Mononuclear cell (primary cell): ENCODE measurements at regions not wholly inside any gene's neighbourhood (a gene's known extent, or its start where the extent isn't known, plus 50 kb on each side); places are given as distances from the start of the nearest gene placed in this dataset.

Experiments used
- H3K27me3 ChIP-seq: 2 replicates; pipeline ENCODE4 v1.6.0; 2011; ENCODE audit warnings: low read length, control low read depth; ENCODE audit not compliant: insufficient read depth
- H3K4me1 ChIP-seq: 2 replicates; pipeline ENCODE4 v1.5.1; 2011; ENCODE audit warnings: mild to moderate bottlenecking, low read length, control low read depth; ENCODE audit not compliant: insufficient read depth
- H3K4me3 ChIP-seq: 2 replicates; pipeline ENCODE4 v1.5.1; 2011; ENCODE audit warnings: mild to moderate bottlenecking, low read length, moderate library complexity
- H3K9me3 ChIP-seq: 2 replicates; pipeline ENCODE4 v1.5.1; 2011; ENCODE audit warnings: low read depth, mild to moderate bottlenecking, control low read depth, low read length

DNA sequence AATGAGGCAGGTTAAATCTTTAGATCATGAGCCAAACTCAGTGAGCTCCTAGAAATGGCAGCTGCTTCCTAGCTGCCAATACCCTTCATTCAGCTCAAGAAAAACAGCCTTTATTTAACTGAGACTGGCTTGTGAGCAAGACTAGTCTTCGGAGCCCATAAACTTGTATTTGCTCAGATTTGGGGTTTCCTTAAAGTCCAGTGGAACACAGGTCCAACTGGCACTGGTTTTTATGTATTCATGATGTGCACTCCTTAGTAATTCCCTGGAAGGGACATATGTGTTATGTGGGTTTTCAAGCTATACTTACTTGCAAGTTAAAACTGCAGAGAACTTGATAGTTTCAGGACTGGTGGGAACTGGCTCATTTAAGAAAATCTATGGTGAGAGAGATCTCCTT is 380.1 kb upstream of the TMEM132C start:
- H3K4me1 ChIP-seq = no peaks in the 10 kb centered on the region
- H3K9me3 ChIP-seq = no peaks in the 10 kb centered on the region
- H3K4me3 ChIP-seq = no peak overlapping the region
- H3K27me3 ChIP-seq = no peaks in the 10 kb centered on the region

DNA sequence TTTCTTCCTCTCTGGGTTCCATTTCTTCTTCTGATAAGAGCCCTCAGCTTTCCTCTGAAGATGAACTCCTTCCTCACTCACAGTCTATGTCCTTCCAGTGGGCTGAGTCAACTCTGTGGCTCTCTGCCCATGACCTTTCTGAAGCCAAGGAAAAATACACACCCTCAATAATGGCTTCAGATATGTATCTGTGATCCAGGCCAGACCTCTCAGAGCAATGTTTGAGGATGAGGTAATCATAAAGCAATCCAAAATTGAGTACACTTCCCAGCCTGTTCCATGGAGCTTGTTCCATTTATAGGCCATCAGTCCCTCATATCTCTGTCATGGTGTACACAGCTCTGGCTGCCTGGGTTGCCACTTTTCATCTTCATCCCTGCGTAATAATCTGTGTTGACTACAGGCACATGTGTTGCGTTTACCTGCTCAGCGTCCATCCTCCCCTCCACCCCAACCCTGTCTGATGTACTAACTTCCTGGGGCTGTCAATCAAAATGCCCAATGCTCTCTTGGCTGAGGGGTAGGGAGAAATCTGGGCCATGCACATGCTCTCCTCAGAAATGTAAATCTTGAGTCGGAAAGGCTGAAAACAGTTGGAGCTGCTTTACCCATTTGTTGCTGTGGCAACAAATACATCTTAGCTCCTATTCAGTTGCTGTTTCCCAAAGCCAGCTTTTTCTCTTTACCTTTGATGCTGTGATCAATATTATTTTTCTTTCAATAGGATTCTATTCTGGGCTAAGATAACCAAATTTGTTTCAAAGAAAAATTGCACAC is 377.8 kb upstream of the TMEM132C start:
- H3K9me3 ChIP-seq = no peaks in the 10 kb centered on the region
- H3K4me3 ChIP-seq = no peak overlapping the region
- no peaks in the 10 kb centered on the region for H3K4me1 ChIP-seq
- H3K27me3 ChIP-seq = no peaks in the 10 kb centered on the region

DNA sequence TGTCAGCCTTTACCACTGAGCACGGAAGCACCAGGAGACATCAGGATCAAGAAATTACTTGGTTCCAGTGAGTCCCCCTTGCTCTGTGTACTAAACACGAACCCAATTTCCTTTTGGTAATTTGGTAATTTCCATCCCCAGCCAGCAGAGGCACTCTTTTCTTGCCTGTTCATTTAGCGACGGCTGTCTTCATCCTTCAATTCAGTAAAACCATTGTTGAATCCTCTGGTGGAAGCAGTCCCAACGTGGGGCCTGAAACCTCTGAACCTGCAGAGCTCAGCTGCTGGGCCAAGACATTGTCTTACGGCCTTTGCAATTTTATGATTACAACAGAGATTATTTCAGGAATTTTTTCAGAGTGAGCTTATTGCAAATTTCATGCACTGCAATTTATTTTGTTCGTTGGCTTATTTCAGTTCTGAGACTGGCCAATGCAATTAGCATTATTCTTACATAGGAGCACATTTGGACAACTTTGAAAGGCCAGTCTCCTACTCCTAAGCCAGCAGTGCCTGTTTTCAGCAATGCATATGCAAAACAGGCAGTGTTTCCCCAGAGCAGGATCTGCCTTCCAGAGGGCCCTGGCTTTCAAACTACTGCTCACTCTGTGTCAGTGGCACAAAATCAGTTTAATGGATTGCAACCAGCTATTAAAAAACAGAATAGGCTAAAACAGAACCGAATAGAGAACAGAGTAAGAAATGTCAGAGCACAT is 372.9 kb upstream of the TMEM132C start:
- Histone ChIP-seq H3K9me3 (no peaks in the 10 kb centered on the region), H3K4me3 (no peak overlapping the region), H3K27me3 (no peaks in the 10 kb centered on the region), H3K4me1 (no peaks in the 10 kb centered on the region)

DNA sequence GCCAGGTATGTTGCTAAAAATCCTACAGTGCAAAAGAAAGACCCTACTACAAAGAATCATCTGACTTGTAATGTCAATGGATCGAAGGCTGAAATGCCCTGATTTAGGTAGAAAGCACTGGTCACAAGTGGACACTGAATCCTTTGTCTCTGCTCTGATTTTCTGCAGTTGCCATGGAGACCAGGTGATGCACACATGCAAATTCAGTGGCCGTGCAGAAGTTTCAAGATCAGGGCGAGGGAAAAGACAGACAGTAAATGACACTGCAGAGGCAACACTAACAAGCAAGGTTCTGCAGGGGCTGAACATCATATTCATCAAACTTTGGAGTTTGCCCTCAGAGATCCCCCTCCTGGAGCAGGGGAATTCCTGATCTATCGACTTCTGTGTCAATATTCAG is 370.3 kb upstream of the TMEM132C start:
- H3K4me1 ChIP-seq = no peaks in the 10 kb centered on the region
- no peak overlapping the region for H3K4me3 ChIP-seq
- no peaks in the 10 kb centered on the region for H3K27me3 ChIP-seq
- H3K9me3 ChIP-seq = no peaks in the 10 kb centered on the region

DNA sequence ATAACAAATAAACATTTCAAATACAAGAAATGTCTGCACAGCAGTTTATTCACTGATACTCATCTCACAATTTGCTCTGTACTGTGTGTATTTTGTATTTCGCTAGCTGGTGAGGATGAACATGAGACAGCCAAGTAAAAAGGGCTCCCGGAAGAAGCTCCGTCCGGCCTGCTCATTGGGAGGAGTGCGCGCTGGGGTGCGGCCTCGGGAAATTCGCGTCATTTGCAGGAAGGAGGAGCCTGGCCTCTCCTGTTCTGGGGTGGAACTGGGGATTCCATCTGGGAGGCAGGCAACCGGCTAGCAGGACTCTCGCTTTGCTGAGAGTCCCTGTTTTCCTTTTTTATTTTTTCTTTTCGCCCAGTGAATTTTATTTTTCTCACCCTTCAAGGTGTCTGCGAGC is 368.4 kb upstream of the TMEM132C start:
- H3K27me3 ChIP-seq = no peaks in the 10 kb centered on the region
- no peak overlapping the region for H3K4me3 ChIP-seq
- peaks cover under 1% of the 10 kb centered on the region for H3K9me3 ChIP-seq
- H3K4me1 ChIP-seq = no peaks in the 10 kb centered on the region

DNA sequence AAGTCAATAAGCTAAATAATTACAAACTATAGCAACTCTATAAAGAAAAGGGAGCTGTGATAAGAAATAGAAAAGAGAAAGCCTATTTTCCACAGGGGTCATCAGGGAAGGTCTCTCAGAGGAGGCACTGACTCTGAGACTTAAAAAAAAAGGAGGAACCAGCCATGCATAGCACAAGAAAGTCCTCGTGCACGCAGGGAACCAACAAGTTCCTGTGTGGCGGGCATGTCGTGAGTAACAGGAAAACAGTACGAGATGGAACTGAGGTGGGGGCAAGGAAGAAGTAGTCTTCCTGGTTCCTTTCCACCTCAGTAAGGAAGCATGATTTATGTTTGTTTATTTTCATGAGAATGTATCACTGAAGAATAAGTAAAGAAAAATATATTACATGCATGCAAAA is 367.0 kb upstream of the TMEM132C start:
- no peaks in the 10 kb centered on the region for H3K4me1 ChIP-seq
- peaks cover 7% of the 10 kb centered on the region for H3K9me3 ChIP-seq
- no peaks in the 10 kb centered on the region for H3K27me3 ChIP-seq

DNA sequence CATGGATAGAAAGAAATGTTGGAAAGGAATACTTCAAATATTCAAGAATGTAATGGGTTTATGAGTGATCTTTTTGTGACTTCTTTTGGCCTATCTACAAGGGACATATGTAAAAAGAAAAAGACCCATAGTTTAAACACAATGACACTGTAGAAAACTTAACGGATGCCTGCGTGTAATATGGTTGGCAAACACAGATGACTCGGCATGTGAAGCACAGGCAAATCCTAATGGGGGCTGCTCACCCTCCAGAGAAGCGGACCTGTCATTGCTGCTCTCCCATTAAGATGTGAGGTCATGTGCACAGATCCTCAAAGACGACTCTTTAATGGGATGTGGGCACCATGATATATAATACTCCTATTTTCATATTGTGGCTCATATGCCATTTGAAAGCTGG is 366.6 kb upstream of the TMEM132C start:
- H3K27me3 ChIP-seq = no peaks in the 10 kb centered on the region
- no peaks in the 10 kb centered on the region for H3K4me1 ChIP-seq
- no peak overlapping the region for H3K4me3 ChIP-seq

More for the DNA sequence above, 367.0 kb upstream of the TMEM132C start:
- H3K4me3 ChIP-seq = no peak overlapping the region

DNA sequence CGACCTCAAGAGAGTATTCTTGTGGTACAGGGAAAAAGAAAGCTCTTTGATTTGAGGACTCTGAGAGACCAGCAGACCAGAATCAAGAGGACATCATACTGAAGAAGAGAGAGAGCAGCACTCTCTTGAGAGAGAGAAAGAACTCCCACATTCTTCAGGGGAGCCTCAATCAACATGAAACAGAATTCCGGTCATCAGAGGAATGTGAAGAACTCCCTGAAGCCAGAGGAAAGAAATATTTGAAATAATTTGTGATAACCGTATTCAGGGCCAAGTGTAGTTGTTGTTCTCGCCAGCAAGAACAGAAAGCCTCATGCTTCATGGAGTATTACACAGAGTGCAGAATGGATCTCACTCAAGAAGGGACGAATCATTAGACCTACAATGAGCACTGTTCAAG is 363.8 kb upstream of the TMEM132C start:
- Histone ChIP-seq H3K9me3 (peaks cover 11% of the 10 kb centered on the region), H3K4me1 (no peaks in the 10 kb centered on the region), H3K4me3 (no peak overlapping the region), H3K27me3 (no peaks in the 10 kb centered on the region)

More for the DNA sequence above, 366.6 kb upstream of the TMEM132C start:
- peaks cover 7% of the 10 kb centered on the region for H3K9me3 ChIP-seq

DNA sequence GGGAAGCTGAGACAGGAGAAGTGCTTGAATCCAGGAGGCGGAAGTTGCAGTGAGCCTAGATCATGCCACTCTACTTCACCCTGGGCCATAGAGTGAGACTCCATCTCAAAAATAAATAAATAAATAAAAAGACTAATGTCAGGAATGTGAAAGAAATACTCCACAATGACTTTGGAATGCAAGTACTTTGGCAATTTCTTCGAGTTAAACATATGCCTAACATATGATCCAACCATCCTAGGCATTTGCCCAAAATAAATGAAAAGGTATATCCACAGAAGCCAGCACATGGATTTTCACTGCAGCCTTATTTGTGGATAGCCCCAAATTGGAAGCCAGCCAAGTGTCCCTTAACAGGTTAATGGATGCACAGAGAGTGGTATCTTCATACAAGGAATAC is 357.9 kb upstream of the TMEM132C start:
- Histone ChIP-seq H3K9me3 (peaks cover 6% of the 10 kb centered on the region), H3K4me1 (no peaks in the 10 kb centered on the region), H3K27me3 (no peaks in the 10 kb centered on the region), H3K4me3 (no peak overlapping the region)

DNA sequence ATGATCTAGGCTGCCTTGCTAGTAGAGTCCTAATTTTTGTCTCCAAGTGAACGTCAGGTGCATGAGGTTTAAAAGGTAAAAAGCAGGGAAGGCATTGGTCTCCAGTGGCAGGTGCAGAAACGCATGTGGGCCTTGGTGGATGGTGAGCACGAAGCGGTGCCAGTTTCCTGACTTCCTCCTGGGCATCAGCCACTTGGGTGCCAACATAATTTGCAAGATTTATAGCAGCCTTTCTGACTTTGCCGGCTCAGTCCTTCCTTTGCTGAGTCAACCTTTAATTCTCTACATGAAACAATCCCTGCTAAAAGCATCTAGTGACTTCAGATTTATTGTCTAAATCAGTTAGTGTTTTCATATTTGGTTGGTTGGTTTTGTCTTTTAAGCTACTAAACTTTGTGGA is 355.7 kb upstream of the TMEM132C start:
- peaks cover 3% of the 10 kb centered on the region for H3K9me3 ChIP-seq
- no peaks in the 10 kb centered on the region for H3K27me3 ChIP-seq
- H3K4me3 ChIP-seq = no peak overlapping the region
- H3K4me1 ChIP-seq = no peaks in the 10 kb centered on the region

DNA sequence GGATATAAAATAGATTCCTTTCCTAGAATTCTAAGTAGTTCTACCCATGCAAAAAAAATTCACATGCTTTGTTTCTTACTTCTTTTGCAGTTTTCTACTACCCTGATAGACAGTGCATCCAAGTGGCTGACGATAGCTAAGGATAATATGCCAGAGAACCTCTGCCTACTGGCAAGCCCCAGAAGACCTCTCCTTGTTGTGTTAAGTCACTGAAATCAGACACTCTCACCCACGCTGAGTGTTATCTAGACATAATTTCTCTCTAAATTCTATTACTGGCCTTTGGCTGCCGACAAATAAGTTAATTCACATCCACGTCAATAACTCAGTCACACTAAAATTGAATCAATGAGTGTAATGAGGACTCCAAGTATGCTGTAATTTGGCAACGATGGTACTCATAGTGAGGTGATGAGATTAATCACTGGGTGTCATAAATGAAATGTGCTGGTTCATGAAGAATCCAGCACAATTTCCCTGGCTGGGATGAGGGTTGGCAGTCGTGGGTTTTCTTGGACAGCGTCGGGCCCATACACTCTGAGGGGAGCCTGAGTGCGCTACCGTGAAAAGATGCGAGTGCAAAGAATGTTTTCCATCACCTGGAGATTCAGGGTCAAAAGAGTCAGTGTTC is 354.8 kb upstream of the TMEM132C start:
- Histone ChIP-seq H3K9me3 (peaks cover 3% of the 10 kb centered on the region), H3K27me3 (no peaks in the 10 kb centered on the region), H3K4me3 (no peak overlapping the region), H3K4me1 (no peaks in the 10 kb centered on the region)

DNA sequence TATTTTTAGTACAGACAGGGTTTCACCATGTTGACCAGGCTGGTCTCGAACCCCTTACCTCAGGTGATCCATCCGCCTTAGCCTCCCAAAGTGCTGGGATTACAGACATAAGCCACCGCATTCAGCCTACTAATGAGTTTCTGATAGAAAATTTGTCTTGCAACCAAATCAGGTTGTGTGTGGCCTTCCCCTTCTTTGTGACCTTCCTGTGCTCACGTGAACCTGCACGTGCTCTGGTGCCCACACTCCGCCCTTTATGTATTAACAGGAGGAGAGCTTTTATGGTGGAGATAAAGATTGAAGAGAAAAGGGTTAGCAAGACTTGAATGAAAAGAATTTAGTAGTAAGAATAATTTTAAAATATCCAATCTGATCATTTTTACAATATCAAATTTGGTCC is 343.5 kb upstream of the TMEM132C start:
- H3K27me3 ChIP-seq = no peaks in the 10 kb centered on the region
- H3K9me3 ChIP-seq = no peaks in the 10 kb centered on the region

DNA sequence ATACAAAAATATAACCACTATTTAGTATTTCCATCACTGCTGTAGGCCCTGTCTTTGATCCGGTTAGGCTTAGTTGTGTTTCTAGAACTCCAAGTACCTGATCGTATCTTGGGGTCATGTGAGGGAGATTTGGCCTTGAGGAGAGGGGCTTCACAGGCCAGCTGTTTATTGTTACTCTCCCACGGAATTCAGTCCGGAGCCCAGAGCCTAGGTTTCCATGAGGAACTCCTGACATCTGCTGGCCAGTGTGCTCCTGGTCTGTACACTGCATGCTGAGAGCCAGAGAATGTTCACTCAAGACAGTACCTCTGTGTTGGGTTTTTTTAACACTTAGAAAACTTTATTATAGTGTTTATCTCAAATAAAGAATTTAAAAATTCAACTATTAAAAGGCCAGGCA is 341.0 kb upstream of the TMEM132C start:
- Histone ChIP-seq H3K4me1 (no peaks in the 10 kb centered on the region), H3K9me3 (no peaks in the 10 kb centered on the region), H3K27me3 (no peaks in the 10 kb centered on the region), H3K4me3 (no peak overlapping the region)

More for the DNA sequence above, 343.5 kb upstream of the TMEM132C start:
- H3K4me3 ChIP-seq = no peak overlapping the region
- H3K4me1 ChIP-seq = no peaks in the 10 kb centered on the region

DNA sequence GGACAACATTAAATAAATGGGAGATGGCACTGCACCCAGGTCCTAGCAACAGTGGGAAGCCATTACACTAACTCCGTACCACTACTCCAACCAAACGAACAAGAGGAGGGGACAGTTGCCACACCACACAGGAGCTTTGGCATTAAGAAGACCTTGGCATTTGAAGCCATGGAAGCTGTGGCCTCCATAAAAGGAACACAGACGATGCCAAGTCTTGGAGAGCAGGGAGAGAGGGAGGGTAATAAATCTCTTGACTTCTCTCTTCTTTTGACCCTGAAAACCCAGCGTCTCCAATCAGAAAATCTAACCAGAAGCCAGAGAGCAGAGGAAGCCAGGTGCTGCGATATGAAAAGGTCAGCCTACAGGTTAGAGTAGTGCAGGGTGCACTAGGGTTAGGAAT is 338.8 kb upstream of the TMEM132C start:
- Histone ChIP-seq H3K9me3 (no peaks in the 10 kb centered on the region), H3K4me3 (no peak overlapping the region), H3K4me1 (no peaks in the 10 kb centered on the region), H3K27me3 (no peaks in the 10 kb centered on the region)
